Activated T-cell treated with anti-CD3 and anti-CD28 coated beads, Interleukin-2, amount 50 U/mL, for 4 hours (primary cell): ENCODE measurements at regions not wholly inside any gene's neighbourhood (a gene's known extent, or its start where the extent isn't known, plus 50 kb on each side); places are given as distances from the start of the nearest gene placed in this dataset.

Experiments used
- ATAC-seq, 2 donors: fragments of 200-7000 bp; cut with Tn5 transposase; one replicate each; pipeline ENCODE4 v1.10.0; 2021
- DNase-seq: peaks from one replicate; pipeline ENCODE4 v3.0.0-alpha.2; 2020
- H3K27me3 Mint-ChIP-seq: one replicate; pipeline ENCODE4 v1.8.0; 2021; ENCODE audit warnings: low read depth, mixed read lengths
- H3K36me3 Mint-ChIP-seq: one replicate; pipeline ENCODE4 v1.8.0; 2022; ENCODE audit warnings: mixed read lengths; ENCODE audit not compliant: insufficient read depth
- H3K4me1 Mint-ChIP-seq: one replicate; pipeline ENCODE4 v1.8.0; 2021; ENCODE audit warnings: low read depth, mixed read lengths
- H3K4me3 Mint-ChIP-seq: one replicate; pipeline ENCODE4 v1.8.0; 2021; ENCODE audit warnings: mild to moderate bottlenecking, moderate library complexity, mixed read lengths
- H3K9me3 Mint-ChIP-seq: one replicate; pipeline ENCODE4 v1.8.0; 2021; ENCODE audit warnings: mixed read lengths

- no peaks in the 10 kb centered on the region for H3K27me3 Mint-ChIP-seq
- ATAC-seq (no peak), DNase-seq (no peak)
- H3K9me3 Mint-ChIP-seq = peaks cover 1% of the 10 kb centered on the region
- H3K4me1 Mint-ChIP-seq = no peaks in the 10 kb centered on the region
- no peaks in the 10 kb centered on the region for H3K36me3 Mint-ChIP-seq
- H3K4me3 Mint-ChIP-seq = no peak overlapping the region
These were observed 1159.5 kb downstream of the IGSF11 start for GRCh38 chr3:117874904-117875874.

GRCh38 chr3:117875887-117876286 lies 1158.8 kb downstream of the IGSF11 start:
- no peak for ATAC-seq
- Mint-ChIP-seq H3K9me3 (peaks cover 4% of the 10 kb centered on the region), H3K27me3 (no peaks in the 10 kb centered on the region), H3K36me3 (no peaks in the 10 kb centered on the region), H3K4me3 (no peak overlapping the region), H3K4me1 (no peaks in the 10 kb centered on the region)
- no peak for DNase-seq

GRCh38 chr3:117880638-117881037 lies 1154.0 kb downstream of the IGSF11 start:
- no peak for DNase-seq
- no peak for ATAC-seq
- Mint-ChIP-seq H3K4me1 (no peaks in the 10 kb centered on the region), H3K9me3 (peaks cover 10% of the 10 kb centered on the region), H3K27me3 (no peaks in the 10 kb centered on the region), H3K36me3 (no peaks in the 10 kb centered on the region), H3K4me3 (no peak overlapping the region)

- Mint-ChIP-seq H3K4me1 (no peaks in the 10 kb centered on the region), H3K4me3 (no peak overlapping the region), H3K27me3 (no peaks in the 10 kb centered on the region), H3K9me3 (peaks cover 10% of the 10 kb centered on the region), H3K36me3 (no peaks in the 10 kb centered on the region)
- no peak for ATAC-seq
- no peak for DNase-seq
These were observed 1153.4 kb downstream of the IGSF11 start for GRCh38 chr3:117881210-117881609.

GRCh38 chr3:117885011-117885441 lies 1149.6 kb downstream of the IGSF11 start:
- no peak for DNase-seq
- Mint-ChIP-seq H3K27me3 (no peaks in the 10 kb centered on the region), H3K9me3 (peaks cover 10% of the 10 kb centered on the region), H3K4me1 (no peaks in the 10 kb centered on the region), H3K36me3 (no peaks in the 10 kb centered on the region), H3K4me3 (no peak overlapping the region)
- ATAC-seq = no peak

GRCh38 chr3:117886147-117886546 lies 1148.5 kb downstream of the IGSF11 start:
- no peaks in the 10 kb centered on the region for H3K27me3 Mint-ChIP-seq
- H3K9me3 Mint-ChIP-seq = peaks cover 6% of the 10 kb centered on the region
- H3K4me1 Mint-ChIP-seq = no peaks in the 10 kb centered on the region
- DNase-seq = no peak
- H3K4me3 Mint-ChIP-seq = no peak overlapping the region
- no peaks in the 10 kb centered on the region for H3K36me3 Mint-ChIP-seq
- no peak for ATAC-seq

GRCh38 chr3:117887031-117887430 lies 1147.6 kb downstream of the IGSF11 start:
- no peak for ATAC-seq
- DNase-seq = no peak

GRCh38 chr3:117887901-117888300 lies 1146.7 kb downstream of the IGSF11 start:
- Mint-ChIP-seq H3K36me3 (no peaks in the 10 kb centered on the region), H3K4me1 (no peaks in the 10 kb centered on the region), H3K27me3 (no peaks in the 10 kb centered on the region), H3K4me3 (no peak overlapping the region), H3K9me3 (no peaks in the 10 kb centered on the region)
- no peak for DNase-seq
- ATAC-seq = no peak

More at GRCh38 chr3:117887031-117887430, 1147.6 kb downstream of the IGSF11 start:
- Mint-ChIP-seq H3K9me3 (peaks cover 3% of the 10 kb centered on the region), H3K4me3 (no peak overlapping the region), H3K36me3 (no peaks in the 10 kb centered on the region), H3K27me3 (no peaks in the 10 kb centered on the region), H3K4me1 (no peaks in the 10 kb centered on the region)

- ATAC-seq (no peak), DNase-seq (no peak)
- Mint-ChIP-seq H3K36me3 (no peaks in the 10 kb centered on the region), H3K4me1 (no peaks in the 10 kb centered on the region), H3K9me3 (peaks cover 4% of the 10 kb centered on the region), H3K4me3 (no peak overlapping the region), H3K27me3 (no peaks in the 10 kb centered on the region)
These were observed 1142.2 kb downstream of the IGSF11 start for GRCh38 chr3:117892431-117892841.

GRCh38 chr3:117893001-117893400 lies 1141.6 kb downstream of the IGSF11 start:
- no peaks in the 10 kb centered on the region for H3K4me1 Mint-ChIP-seq
- peaks cover 6% of the 10 kb centered on the region for H3K9me3 Mint-ChIP-seq
- no peaks in the 10 kb centered on the region for H3K27me3 Mint-ChIP-seq
- DNase-seq (no peak), ATAC-seq (no peak)
- no peak overlapping the region for H3K4me3 Mint-ChIP-seq
- H3K36me3 Mint-ChIP-seq = no peaks in the 10 kb centered on the region

- H3K36me3 Mint-ChIP-seq = no peaks in the 10 kb centered on the region
- no peak for ATAC-seq
- no peaks in the 10 kb centered on the region for H3K27me3 Mint-ChIP-seq
- H3K9me3 Mint-ChIP-seq = peaks cover 8% of the 10 kb centered on the region
- no peak for DNase-seq
- H3K4me3 Mint-ChIP-seq = no peak overlapping the region
- no peaks in the 10 kb centered on the region for H3K4me1 Mint-ChIP-seq
These were observed 1141.0 kb downstream of the IGSF11 start for GRCh38 chr3:117893638-117894037.

GRCh38 chr3:117898722-117899522 lies 1135.7 kb downstream of the IGSF11 start:
- DNase-seq = no peak
- no peaks in the 10 kb centered on the region for H3K27me3 Mint-ChIP-seq
- H3K4me3 Mint-ChIP-seq = no peak overlapping the region
- no peaks in the 10 kb centered on the region for H3K4me1 Mint-ChIP-seq
- no peak for ATAC-seq
- peaks cover 14% of the 10 kb centered on the region for H3K9me3 Mint-ChIP-seq
- no peaks in the 10 kb centered on the region for H3K36me3 Mint-ChIP-seq

GRCh38 chr3:117903226-117903625 lies 1131.4 kb downstream of the IGSF11 start:
- Mint-ChIP-seq H3K4me3 (no peak overlapping the region), H3K27me3 (no peaks in the 10 kb centered on the region), H3K36me3 (no peaks in the 10 kb centered on the region), H3K9me3 (peaks cover 6% of the 10 kb centered on the region), H3K4me1 (no peaks in the 10 kb centered on the region)
- DNase-seq = no peak
- ATAC-seq = no peak

- Mint-ChIP-seq H3K4me3 (no peak overlapping the region), H3K9me3 (peaks cover 4% of the 10 kb centered on the region), H3K27me3 (no peaks in the 10 kb centered on the region), H3K4me1 (no peaks in the 10 kb centered on the region), H3K36me3 (no peaks in the 10 kb centered on the region)
- ATAC-seq (no peak), DNase-seq (no peak)
These were observed 1123.7 kb downstream of the IGSF11 start for GRCh38 chr3:117910820-117911521.
